ENCODE measurements at regions not wholly inside any gene's neighbourhood (a gene's known extent, or its start where the extent isn't known, plus 50 kb on each side); places are given as distances from the start of the nearest gene placed in this dataset.

- intact Hi-C loops (cut with DNase I, micrococcal nuclease) = no loop called here
- Histone ChIP-seq H3K4me1 (ENCODE audit: low read depth) (no peaks in the 10 kb centered on the region), H3K9me3 (no peaks in the 10 kb centered on the region), H3K4me3 (no peak overlapping the region), H3K36me3 (ENCODE audit: low read depth) (no peaks in the 10 kb centered on the region)
- DNase-seq (no peak), ATAC-seq (no peak)
- TF ChIP-seq, protein P1, sequence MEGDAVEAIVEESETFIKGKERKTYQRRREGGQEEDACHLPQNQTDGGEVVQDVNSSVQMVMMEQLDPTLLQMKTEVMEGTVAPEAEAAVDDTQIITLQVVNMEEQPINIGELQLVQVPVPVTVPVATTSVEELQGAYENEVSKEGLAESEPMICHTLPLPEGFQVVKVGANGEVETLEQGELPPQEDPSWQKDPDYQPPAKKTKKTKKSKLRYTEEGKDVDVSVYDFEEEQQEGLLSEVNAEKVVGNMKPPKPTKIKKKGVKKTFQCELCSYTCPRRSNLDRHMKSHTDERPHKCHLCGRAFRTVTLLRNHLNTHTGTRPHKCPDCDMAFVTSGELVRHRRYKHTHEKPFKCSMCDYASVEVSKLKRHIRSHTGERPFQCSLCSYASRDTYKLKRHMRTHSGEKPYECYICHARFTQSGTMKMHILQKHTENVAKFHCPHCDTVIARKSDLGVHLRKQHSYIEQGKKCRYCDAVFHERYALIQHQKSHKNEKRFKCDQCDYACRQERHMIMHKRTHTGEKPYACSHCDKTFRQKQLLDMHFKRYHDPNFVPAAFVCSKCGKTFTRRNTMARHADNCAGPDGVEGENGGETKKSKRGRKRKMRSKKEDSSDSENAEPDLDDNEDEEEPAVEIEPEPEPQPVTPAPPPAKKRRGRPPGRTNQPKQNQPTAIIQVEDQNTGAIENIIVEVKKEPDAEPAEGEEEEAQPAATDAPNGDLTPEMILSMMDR (IDR thresholded peaks at IDR 0.05) = no peak
Observed at GRCh38 chr2:201968476-201968875, 65.2 kb upstream of the FZD7 start.

DNA sequence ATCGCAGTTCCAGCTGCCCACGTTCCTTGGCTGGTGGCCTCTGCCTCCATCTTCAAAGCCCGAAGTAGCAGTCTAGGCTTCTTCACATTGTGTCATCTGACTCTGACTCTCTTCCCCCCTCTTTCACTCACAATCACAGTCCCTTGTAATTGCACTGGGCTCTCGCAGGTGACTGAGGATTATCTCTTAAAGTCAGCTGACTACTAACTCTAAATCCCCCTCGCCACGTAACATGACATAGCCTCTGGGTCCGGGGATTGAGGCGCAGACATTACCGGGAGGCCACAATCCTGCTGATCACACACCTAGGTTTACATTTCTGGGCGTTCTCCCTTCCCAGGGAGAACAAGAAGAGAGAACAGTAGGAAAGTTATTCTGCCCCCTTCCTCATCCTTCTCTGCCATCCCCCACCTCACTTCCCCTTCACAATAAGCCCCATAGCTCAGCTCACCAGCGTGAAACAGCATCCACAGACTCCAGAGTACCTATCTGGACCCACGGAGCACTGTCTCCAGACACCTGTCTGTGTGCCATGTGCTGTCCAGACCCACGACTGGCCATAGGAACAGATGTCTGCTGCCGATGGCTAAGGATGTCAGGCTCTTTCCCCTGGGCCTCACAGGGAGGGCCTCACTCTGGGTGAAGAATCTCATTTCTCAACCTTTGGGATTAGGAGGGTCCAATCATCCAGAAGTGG lies 64.3 kb upstream of the FZD7 start:
- Histone ChIP-seq H3K4me1 (ENCODE audit: low read depth) (no peaks in the 10 kb centered on the region), H3K4me3 (no peak overlapping the region), H3K36me3 (ENCODE audit: low read depth) (no peaks in the 10 kb centered on the region), H3K9me3 (no peaks in the 10 kb centered on the region)
- TF ChIP-seq, protein P1 (IDR thresholded peaks at IDR 0.05) = no peak
- intact Hi-C loops (cut with DNase I, micrococcal nuclease) = no loop called here
- DNase-seq (no peak), ATAC-seq (no peak)

DNA sequence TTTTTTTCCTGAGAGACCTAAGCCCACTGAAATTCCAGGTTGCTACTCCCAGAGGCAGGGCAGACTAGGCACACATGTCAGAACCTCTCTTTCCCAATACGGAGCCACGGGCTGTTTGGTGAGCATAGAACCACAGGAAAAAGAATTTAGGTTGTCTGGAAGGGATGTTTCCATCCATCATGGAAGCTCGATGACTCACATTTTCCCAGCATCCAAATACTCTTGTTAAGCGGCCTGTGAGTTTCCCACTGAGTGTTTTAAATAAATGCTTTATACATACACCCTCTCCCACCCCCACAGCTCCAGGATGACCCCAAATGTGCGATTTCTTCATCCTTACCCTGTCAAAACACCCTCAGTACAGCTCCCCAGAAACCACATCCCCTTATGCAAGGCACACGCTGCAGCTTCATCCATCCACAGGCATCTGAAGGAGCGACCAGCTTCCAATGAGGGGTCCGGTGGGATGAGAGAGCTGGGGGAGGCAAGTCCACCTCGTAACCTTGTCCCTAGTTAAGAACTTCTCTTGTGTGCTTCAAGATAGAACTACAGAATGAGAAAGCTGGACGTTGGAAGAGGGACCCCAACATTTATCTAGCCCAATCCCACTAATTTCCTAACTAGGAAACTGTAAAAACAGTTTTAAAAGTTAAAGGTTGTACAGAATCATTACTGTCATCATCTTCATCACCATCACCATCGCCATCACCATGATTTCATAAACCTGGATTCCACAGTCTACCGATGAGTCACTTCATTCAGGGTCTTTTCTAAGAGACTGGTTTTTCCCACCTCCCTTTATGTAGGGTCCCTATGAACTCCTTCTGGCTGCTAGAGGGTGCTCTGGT lies 63.5 kb upstream of the FZD7 start:
- intact Hi-C loops (cut with DNase I, micrococcal nuclease) = no loop called here

GRCh38 chr2:201970786-201971108 lies 62.9 kb upstream of the FZD7 start:
- DNase-seq (no peak), ATAC-seq (no peak)
- intact Hi-C loops (cut with DNase I, micrococcal nuclease) = no loop called here
- H3K36me3 ChIP-seq (ENCODE audit: low read depth) = no peaks in the 10 kb centered on the region
- TF ChIP-seq, protein P1 (IDR thresholded peaks at IDR 0.05) = no peak
- no peaks in the 10 kb centered on the region for H3K9me3 ChIP-seq
- no peaks in the 10 kb centered on the region for H3K4me1 ChIP-seq (ENCODE audit: low read depth)
- H3K4me3 ChIP-seq = no peak overlapping the region

More for the DNA sequence above, 63.5 kb upstream of the FZD7 start:
- Histone ChIP-seq H3K4me3 (no peak overlapping the region), H3K36me3 (ENCODE audit: low read depth) (no peaks in the 10 kb centered on the region), H3K9me3 (no peaks in the 10 kb centered on the region), H3K4me1 (ENCODE audit: low read depth) (no peaks in the 10 kb centered on the region)
- DNase-seq (no peak), ATAC-seq (no peak)
- TF ChIP-seq, protein P1 (IDR thresholded peaks at IDR 0.05) = no peak

DNA sequence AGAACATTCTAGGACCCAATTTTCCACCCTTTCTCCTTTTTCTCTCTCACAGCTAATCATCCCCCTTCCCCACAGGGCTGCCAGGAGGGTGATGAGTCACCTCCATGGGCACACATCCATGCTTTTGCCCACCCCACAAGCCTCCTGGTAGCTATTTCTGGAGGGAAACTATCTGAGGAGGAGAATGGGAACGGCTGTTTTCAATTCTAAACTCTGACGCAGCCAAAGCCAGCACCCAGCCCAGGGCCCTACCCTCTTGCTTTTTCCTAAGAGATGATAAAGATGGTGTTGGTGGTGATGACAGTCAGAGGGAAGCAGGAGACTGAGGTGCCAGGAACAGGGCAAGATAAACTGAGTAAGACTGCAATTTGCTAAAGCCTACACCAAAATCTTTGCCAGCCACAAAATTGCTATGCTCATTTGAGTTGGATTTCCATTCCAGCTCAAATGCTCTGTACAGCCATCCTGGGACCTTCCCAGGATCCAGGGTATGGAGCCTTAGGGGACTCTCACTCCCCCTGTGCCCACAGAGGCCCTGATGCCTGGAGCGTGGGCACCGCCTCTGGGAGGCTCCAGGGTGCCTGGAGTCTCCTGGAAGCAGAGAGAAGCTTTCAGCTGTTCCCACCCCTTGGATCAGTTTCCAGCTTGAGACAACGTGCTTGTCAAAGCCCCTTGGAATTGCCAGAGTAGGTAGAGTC lies 62.0 kb upstream of the FZD7 start:
- H3K4me1 ChIP-seq (ENCODE audit: low read depth) = no peaks in the 10 kb centered on the region

More for the DNA sequence above, 62.0 kb upstream of the FZD7 start:
- Histone ChIP-seq H3K36me3 (ENCODE audit: low read depth) (no peaks in the 10 kb centered on the region), H3K4me3 (no peak overlapping the region), H3K9me3 (no peaks in the 10 kb centered on the region)
- ATAC-seq = no peak
- TF ChIP-seq, protein P1 (IDR thresholded peaks at IDR 0.05) = no peak
- no peak for DNase-seq
- intact Hi-C loops (cut with DNase I, micrococcal nuclease) = no loop called here

Data from mucosa of descending colon (tissue), 3 donors.